ENCODE measurements at regions not wholly inside any gene's neighbourhood (a gene's known extent, or its start where the extent isn't known, plus 50 kb on each side); places are given as distances from the start of the nearest gene placed in this dataset.
"Not testable (repeated sequence)": the region's sequence is repeated elsewhere in the genome, so short reads cannot be mapped to it uniquely, and the experiment has no call there.

GRCh38 chr2:12613137-12613835 is 103.5 kb upstream of the TRIB2 start:
- DNase-seq: peak; percentile 5

- DNase-seq: no peak
Observed at GRCh38 chr2:12615509-12615908, 101.2 kb upstream of the TRIB2 start.

- DNase-seq: no peak
Observed at GRCh38 chr2:12616456-12617156, 100.1 kb upstream of the TRIB2 start.

- DNase-seq: no peak
Observed at GRCh38 chr2:12617366-12617765, 99.4 kb upstream of the TRIB2 start.

- no peak for DNase-seq
Observed at GRCh38 chr2:12617853-12618252, 98.9 kb upstream of the TRIB2 start.

GRCh38 chr2:12618576-12618975 is 98.2 kb upstream of the TRIB2 start:
- no peak for DNase-seq

GRCh38 chr2:12619975-12620374 is 96.8 kb upstream of the TRIB2 start:
- no peak for DNase-seq

- no peak for DNase-seq
Observed at GRCh38 chr2:12620759-12621158, 96.0 kb upstream of the TRIB2 start.

GRCh38 chr2:12623051-12623450 is 93.7 kb upstream of the TRIB2 start:
- no peak for DNase-seq

- no peak for DNase-seq
Observed at GRCh38 chr2:12624384-12624783, 92.4 kb upstream of the TRIB2 start.

- DNase-seq: no peak
Observed at GRCh38 chr2:12624905-12625598, 91.7 kb upstream of the TRIB2 start.

GRCh38 chr2:12628541-12628940 is 88.2 kb upstream of the TRIB2 start:
- not testable (repeated sequence) for DNase-seq

- no peak for DNase-seq
Observed at GRCh38 chr2:12636837-12637581, 79.7 kb upstream of the TRIB2 start.

- DNase-seq: no peak
Observed at GRCh38 chr2:12637754-12638153, 79.0 kb upstream of the TRIB2 start.

GRCh38 chr2:12641441-12641840 is 75.3 kb upstream of the TRIB2 start:
- DNase-seq: peak; percentile 56

- no peak for DNase-seq
Observed at GRCh38 chr2:12642332-12642731, 74.4 kb upstream of the TRIB2 start.

GRCh38 chr2:12642859-12643258 is 73.9 kb upstream of the TRIB2 start:
- no peak for DNase-seq

- DNase-seq: no peak
Observed at GRCh38 chr2:12649602-12650400, 66.9 kb upstream of the TRIB2 start.

GRCh38 chr2:12651641-12652040 is 65.1 kb upstream of the TRIB2 start:
- no peak for DNase-seq

GRCh38 chr2:12652723-12653122 is 64.0 kb upstream of the TRIB2 start:
- no peak for DNase-seq

- DNase-seq: no peak
Observed at GRCh38 chr2:12657560-12657959, 59.2 kb upstream of the TRIB2 start.

GRCh38 chr2:12658310-12658945 is 58.3 kb upstream of the TRIB2 start:
- DNase-seq: no peak

All from NCI-H510A (cell line).